ENCODE measurements at regions not wholly inside any gene's neighbourhood (a gene's known extent, or its start where the extent isn't known, plus 50 kb on each side); places are given as distances from the start of the nearest gene placed in this dataset.
"Not testable (repeated sequence)": the region's sequence is repeated elsewhere in the genome, so short reads cannot be mapped to it uniquely, and the experiment has no call there.

DNA sequence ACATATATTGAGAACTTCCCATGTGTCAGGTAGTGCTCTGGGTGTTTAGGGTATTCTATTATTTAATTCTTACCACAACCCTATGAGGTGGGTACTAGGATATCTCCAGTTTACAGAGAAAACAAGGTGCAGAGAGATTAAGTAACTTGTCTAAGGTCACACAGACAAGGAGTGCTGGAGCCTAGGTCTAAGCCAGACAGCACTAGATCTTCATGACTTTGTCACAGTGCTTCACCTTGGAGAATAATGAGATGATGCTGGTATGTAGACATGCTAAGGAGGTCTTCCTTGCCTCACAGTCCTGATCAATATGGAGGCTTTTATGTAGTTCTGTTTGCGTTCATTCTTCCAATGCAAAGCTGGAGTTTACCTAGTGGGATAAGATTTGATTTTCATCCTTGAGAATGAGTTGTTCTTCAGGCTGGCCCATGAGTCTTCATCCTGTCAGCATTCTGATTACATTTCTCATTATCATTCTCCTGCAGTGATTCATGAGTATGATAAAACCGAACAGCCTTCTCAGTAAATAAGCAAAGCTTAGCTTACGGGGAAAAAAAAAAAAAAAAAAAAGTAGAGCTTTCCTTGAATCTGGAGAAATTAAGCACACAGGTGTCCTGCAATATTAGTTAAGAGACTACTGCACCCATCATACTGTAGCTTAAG, 176.3 kb downstream of the C9orf152 start:
- no peaks in the 10 kb centered on the region for H3K36me3 ChIP-seq (replicated peaks)
- no peak overlapping the region for H3K4me3 ChIP-seq (ENCODE audit: low read depth, low read length)
- in situ Hi-C loops (cut with HindIII; ENCODE audit: low pct_ligation_motif_present, low sequenced_read_pairs) = no loop called here
- DNase-seq = peak; percentile 78
- no peaks in the 10 kb centered on the region for H3K27me3 ChIP-seq (replicated peaks)
- H3K27ac ChIP-seq = peak overlapping the region; percentile 91
- no peak for TF ChIP-seq CTCF (IDR thresholded peaks at IDR 0.05; ENCODE audit: low read depth, low read length, missing control alignments)

DNA sequence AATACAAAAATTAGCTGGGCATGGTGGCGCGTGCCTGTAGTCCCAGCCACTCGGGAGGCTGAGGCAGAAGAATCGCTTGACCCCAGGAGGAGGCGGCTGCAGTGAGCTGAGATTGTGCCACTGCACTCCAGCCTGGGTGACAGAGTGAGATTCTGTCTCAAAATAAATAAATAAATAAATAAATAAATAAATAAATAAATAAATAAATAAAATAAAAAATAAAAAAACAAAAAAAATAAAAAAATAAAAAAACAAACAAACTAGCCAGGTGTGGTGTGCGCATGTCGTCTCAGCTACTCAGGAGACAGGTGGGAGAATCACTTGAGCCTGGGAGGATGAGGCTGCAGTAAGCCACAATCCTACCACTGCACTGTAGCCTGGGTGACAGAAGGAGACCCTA, 175.4 kb downstream of the C9orf152 start:
- H3K27ac ChIP-seq = peak overlapping the region; percentile 68
- H3K27me3 ChIP-seq (replicated peaks); H3K36me3 ChIP-seq (replicated peaks); in situ Hi-C loops (cut with HindIII; ENCODE audit: low pct_ligation_motif_present, low sequenced_read_pairs); H3K4me3 ChIP-seq (ENCODE audit: low read depth, low read length); DNase-seq: not testable (repeated sequence)

- Histone ChIP-seq H3K4me3 (ENCODE audit: low read depth, low read length) (no peak overlapping the region), H3K27ac (no peak overlapping the region), H3K27me3 (replicated peaks) (no peaks in the 10 kb centered on the region), H3K36me3 (replicated peaks) (no peaks in the 10 kb centered on the region)
- TF ChIP-seq CTCF (IDR thresholded peaks at IDR 0.05; ENCODE audit: low read depth, low read length, missing control alignments) = no peak
- in situ Hi-C loops (cut with HindIII; ENCODE audit: low pct_ligation_motif_present, low sequenced_read_pairs) = no loop called here
- no peak for DNase-seq
These were observed 174.1 kb downstream of the C9orf152 start for GRCh38 chr9:110033869-110034268.

GRCh38 chr9:110036286-110036685, 171.7 kb downstream of the C9orf152 start:
- H3K36me3 ChIP-seq (replicated peaks) = no peaks in the 10 kb centered on the region
- no peaks in the 10 kb centered on the region for H3K27me3 ChIP-seq (replicated peaks)
- in situ Hi-C loops (cut with HindIII; ENCODE audit: low pct_ligation_motif_present, low sequenced_read_pairs) = no loop called here
- no peak for DNase-seq
- no peak for TF ChIP-seq CTCF (IDR thresholded peaks at IDR 0.05; ENCODE audit: low read depth, low read length, missing control alignments)
- no peak overlapping the region for H3K27ac ChIP-seq
- no peak overlapping the region for H3K4me3 ChIP-seq (ENCODE audit: low read depth, low read length)

GRCh38 chr9:110040788-110041187, 167.2 kb downstream of the C9orf152 start:
- no peaks in the 10 kb centered on the region for H3K36me3 ChIP-seq (replicated peaks)
- in situ Hi-C loops (cut with HindIII; ENCODE audit: low pct_ligation_motif_present, low sequenced_read_pairs) = no loop called here
- DNase-seq = no peak
- no peak overlapping the region for H3K4me3 ChIP-seq (ENCODE audit: low read depth, low read length)
- no peaks in the 10 kb centered on the region for H3K27me3 ChIP-seq (replicated peaks)
- no peak for TF ChIP-seq CTCF (IDR thresholded peaks at IDR 0.05; ENCODE audit: low read depth, low read length, missing control alignments)
- H3K27ac ChIP-seq = no peak overlapping the region

DNA sequence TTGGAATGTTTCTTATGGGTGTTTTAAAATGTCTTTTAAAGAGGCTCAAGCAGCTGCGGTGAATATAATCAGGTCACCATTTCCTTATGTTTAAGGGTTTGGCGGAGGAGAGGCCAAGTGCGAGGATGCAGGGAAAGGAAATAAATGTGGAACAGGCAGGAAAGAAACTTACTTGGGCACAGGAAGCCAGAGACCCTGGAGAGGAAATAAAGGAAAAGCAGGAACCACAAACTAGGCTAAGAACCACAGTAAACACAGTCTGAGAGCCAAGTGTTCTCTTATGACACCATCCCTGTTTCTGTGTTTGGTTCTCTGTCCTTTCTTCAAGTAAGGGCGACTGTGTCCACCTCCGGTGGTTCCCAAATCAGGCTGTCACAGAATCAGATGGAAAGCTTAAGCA, 166.5 kb downstream of the C9orf152 start:
- no peak for TF ChIP-seq CTCF (IDR thresholded peaks at IDR 0.05; ENCODE audit: low read depth, low read length, missing control alignments)
- DNase-seq = no peak
- H3K4me3 ChIP-seq (ENCODE audit: low read depth, low read length) = no peak overlapping the region
- no peaks in the 10 kb centered on the region for H3K36me3 ChIP-seq (replicated peaks)
- in situ Hi-C loops (cut with HindIII; ENCODE audit: low pct_ligation_motif_present, low sequenced_read_pairs) = no loop called here
- no peaks in the 10 kb centered on the region for H3K27me3 ChIP-seq (replicated peaks)
- no peak overlapping the region for H3K27ac ChIP-seq
